Urinary bladder (tissue), 3 donors: ENCODE measurements at regions not wholly inside any gene's neighbourhood (a gene's known extent, or its start where the extent isn't known, plus 50 kb on each side); places are given as distances from the start of the nearest gene placed in this dataset.

ENCODE experiments used
- DNase-seq: peaks from one replicate; pipeline ENCODE4 v3.0.0-alpha.2; 2015; ENCODE audit errors: extremely low spot score
- H3K27ac ChIP-seq: one replicate; pipeline ENCODE4 v1.5.1; 2013; ENCODE audit warnings: low read depth, mild to moderate bottlenecking, moderate library complexity
- H3K36me3 ChIP-seq: one replicate; pipeline ENCODE4 v1.6.1; 2013; ENCODE audit warnings: mild to moderate bottlenecking, moderate library complexity; ENCODE audit not compliant: insufficient read depth
- H3K4me1 ChIP-seq: one replicate; pipeline ENCODE4 v1.6.1; 2013; ENCODE audit warnings: mild to moderate bottlenecking, moderate library complexity; ENCODE audit not compliant: insufficient read depth
- H3K4me3 ChIP-seq: one replicate; pipeline ENCODE4 v1.5.1; 2013; ENCODE audit warnings: low read depth, low read length
- WGBS: extraction: QIAGEN DNeasy Blood & Tissue Kit; methylation state at CpG from one replicate; pipeline ENCODE4 v1.1.7; 2013; 5-methylcytosine and 5-hydroxymethylcytosine counted together
- donor health status: healthy with polysubstance abuse.
- donor health status: healthy.

- 52% methylated on average over 1 of the region's 1 CpG for WGBS
- Histone ChIP-seq H3K27ac (no peak overlapping the region), H3K36me3 (no peaks in the 10 kb centered on the region), H3K4me3 (no peak overlapping the region), H3K4me1 (no peaks in the 10 kb centered on the region)
- no peak for DNase-seq
Measured at GRCh38 chr5:10827571-10827970, 66.5 kb upstream of the DAP start.

DNA sequence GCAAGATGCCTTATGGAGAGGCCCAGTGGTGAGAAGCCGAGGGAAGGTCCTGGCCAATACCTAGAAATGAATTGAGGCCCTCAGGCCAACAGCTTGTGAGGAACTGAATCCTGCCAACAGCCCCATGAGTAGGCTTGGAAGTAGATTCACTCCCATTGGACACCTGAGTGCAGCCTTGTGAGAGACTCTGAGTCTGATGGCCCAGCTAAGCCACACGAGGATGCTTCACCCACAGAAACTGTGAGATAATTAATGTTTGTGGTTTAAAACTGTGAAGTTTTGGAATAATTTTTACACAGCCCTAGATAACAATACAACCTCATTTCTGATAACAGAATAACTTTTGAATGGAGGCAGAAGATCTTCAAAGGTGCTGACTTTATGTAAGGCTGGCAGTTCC, 65.9 kb upstream of the DAP start:
- 81% methylated on average over 2 of the region's 2 CpGs for WGBS
- Histone ChIP-seq H3K4me1 (no peaks in the 10 kb centered on the region), H3K36me3 (no peaks in the 10 kb centered on the region), H3K4me3 (no peak overlapping the region), H3K27ac (no peak overlapping the region)
- DNase-seq, result no peak

GRCh38 chr5:10825897-10826644, 65.0 kb upstream of the DAP start:
- H3K27ac ChIP-seq, result no peak overlapping the region
- 89% methylated on average over 4 of the region's 4 CpGs for WGBS
- no peaks in the 10 kb centered on the region for H3K36me3 ChIP-seq
- no peak for DNase-seq
- H3K4me3 ChIP-seq, result no peak overlapping the region
- no peaks in the 10 kb centered on the region for H3K4me1 ChIP-seq

GRCh38 chr5:10812218-10812617, 51.2 kb upstream of the DAP start:
- Histone ChIP-seq H3K4me3 (no peak overlapping the region), H3K36me3 (no peaks in the 10 kb centered on the region), H3K4me1 (no peaks in the 10 kb centered on the region), H3K27ac (no peak overlapping the region)
- no peak for DNase-seq
- WGBS, result 90% methylated on average over 1 of the region's 1 CpG
